GM21529 (cell line): ENCODE measurements at regions not wholly inside any gene's neighbourhood (a gene's known extent, or its start where the extent isn't known, plus 50 kb on each side); places are given as distances from the start of the nearest gene placed in this dataset.
A peak's percentile ranks its signal among the peaks of the same experiment; 100 is the strongest.

Experiments
- ATAC-seq: cut with Tn5 transposase; IDR thresholded peaks from one replicate; pipeline ENCODE4 v1.9.1; 2021; ENCODE audit not compliant: unreplicated experiment

GRCh38 chr11:13868710-13869397 is 93.7 kb upstream of the SPON1 start:
- no peak for ATAC-seq

- no peak for ATAC-seq
These were observed 93.1 kb upstream of the SPON1 start for GRCh38 chr11:13869398-13869886.

DNA sequence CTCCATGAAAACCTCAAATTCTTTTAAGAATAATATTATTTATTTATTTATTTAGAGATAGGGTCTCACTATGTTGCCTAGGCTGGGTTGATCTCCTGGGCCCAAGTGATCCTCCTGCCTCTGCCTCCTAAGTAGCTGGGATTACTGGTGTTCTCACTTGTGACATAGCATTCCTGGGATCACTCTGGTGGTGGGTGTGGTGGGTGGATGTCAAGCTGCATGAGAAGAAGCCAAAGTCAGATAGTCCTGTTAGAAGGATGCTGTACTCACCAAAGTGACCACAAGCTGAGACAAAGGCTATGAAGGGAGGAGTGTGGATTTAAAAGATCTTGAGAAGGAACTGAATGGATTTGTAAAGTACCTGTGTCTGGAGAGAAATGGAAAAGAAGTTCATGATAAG is 87.9 kb upstream of the SPON1 start:
- ATAC-seq: no peak

- ATAC-seq: no peak
These were observed 86.9 kb upstream of the SPON1 start for GRCh38 chr11:13875643-13876042.

GRCh38 chr11:13876423-13876822 is 86.1 kb upstream of the SPON1 start:
- no peak for ATAC-seq

DNA sequence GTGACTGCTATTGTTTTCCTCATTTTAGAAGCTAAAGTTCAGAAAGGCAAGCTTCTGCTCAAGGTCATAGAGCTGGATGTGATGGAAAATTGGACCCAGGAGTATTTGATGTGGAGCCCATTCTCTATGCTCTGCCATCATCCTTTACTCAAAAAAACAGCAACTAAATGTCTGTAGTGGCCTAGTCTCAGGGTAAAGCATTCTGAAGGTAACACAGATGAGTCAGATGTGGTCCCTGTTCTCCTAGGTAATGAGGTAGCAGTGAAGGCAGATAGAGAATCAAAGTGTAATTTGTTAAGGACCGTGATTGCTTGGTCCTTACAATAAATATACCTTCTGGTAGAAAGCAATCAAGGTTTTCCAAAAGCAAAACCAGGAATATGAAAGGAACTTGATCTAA is 84.4 kb upstream of the SPON1 start:
- ATAC-seq: no peak

GRCh38 chr11:13880634-13881033 is 81.9 kb upstream of the SPON1 start:
- ATAC-seq: no peak

DNA sequence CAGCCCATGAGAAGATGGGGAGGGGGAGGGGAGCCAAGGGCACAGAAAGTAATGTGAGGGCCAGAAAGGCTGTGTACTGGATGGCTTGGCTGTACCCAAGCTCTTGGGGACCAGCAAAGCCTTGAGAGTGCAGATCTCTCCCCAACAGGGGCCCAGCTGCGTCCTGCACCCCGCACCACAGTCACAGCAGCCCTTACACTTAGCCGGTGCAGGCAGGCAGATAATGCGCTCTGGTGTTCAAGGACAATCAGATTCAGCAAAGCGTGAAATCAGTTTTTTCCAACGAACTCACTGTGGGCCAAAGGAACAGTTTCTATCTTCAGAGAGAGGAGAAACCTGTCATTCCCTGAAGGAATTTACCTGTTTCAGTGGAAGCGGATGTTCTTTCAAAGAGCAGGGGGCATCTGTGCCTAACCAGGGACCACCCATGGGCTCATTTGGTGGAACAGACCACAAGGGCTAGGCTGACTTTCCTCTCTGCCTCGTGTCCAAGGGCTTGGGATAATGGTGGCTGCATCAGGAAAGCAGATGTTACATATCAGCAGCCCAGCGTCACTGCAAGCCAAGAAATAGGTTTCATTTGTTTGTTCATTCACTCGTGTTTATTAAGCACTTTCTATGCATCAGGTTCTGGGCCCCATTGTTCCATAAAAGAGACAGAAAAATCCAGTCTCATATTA is 81.2 kb upstream of the SPON1 start:
- ATAC-seq: no peak

DNA sequence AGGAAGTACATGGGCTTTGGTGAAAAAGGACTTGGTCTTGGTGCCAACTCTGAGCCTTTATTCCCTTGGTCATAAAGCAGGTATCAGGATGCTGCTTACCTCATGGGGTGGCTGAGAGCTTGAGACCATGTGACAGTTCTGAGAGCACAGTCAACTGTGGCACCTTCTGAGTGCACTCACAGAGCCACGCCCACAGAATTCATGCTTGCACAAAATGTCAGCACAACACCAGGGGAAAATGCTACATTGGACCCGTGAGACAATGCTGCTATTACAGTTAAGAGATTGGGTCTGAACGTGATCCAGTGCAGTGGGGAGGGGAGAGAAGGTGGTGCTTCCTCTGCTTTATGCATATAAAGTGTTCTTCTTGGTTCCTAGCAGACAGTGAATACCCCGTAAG is 79.5 kb upstream of the SPON1 start:
- ATAC-seq: peak; percentile 79

- ATAC-seq: no peak
These were observed 78.9 kb upstream of the SPON1 start for GRCh38 chr11:13883589-13883988.

GRCh38 chr11:13884158-13884799 is 78.2 kb upstream of the SPON1 start:
- no peak for ATAC-seq

- no peak for ATAC-seq
These were observed 77.4 kb upstream of the SPON1 start for GRCh38 chr11:13885083-13885482.

DNA sequence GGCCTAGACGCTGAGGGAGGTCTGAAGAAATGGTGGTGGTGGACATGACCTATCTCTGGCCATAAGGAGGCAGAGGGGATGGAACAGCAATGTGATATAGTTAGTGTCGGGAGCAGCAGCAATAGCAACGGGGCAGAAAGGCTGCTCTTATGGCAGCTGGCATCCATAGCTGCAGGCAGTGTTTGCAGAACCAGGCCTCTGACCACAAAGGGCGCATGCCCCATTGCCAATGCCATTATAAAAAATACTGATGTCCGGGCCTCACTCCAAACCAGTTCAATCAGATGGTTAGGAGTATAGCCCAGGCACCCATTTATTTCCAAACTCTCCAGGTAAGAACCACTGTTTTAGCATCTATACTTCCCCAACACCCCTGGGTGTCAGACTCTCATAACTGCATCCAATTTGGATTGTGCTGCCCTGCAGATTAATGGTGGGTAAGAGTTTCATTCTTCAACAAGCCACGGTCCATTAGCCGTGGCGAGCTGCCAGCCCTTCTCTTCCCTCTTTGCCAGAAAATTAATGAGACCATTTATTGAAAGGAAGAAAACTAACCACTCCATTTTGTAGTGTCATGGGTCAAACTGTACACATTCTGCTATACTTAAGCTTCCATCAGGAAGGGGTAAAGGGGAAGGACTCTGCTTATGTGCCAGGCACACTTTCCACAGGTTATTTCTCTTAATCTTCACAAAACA is 72.8 kb upstream of the SPON1 start:
- no peak for ATAC-seq

- no peak for ATAC-seq
These were observed 70.6 kb upstream of the SPON1 start for GRCh38 chr11:13891911-13892310.

DNA sequence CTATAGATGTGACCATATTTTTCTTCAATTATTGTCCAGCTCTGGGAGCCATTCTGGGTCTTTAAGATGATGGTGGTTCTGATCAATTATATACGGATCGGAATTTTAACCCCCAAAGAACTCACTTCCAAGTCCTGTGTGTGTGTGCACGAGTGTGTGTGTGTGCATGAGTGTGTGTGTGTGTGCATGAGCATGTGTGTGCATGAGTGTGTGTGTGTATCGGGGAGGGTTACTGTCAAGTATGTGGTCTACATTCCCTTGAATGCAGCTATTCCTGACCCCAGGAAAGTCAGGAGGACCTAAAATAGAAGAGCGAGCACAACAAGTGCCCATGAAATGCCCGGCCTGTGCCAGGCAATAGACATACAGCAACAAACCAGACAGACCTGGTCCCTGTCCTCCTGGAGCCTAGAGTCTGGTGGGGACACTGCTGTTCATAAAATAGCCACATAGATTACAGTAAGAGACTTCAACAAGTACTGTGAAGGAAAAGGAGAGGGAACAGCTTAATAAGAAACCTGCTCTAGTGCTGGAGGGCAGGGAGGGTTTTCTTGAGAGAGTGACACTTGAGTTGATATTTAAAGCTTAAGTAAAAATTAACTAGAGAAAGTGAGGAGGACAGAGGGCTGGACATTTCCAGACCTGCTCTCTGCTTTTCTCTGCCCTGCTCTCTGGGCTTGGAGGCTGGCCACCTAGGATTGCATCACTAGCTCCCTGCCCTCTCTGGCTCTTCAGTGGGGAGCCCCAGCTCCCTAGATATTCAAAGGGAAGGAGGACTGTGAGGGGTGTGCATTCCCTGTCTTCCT is 66.1 kb upstream of the SPON1 start:
- no peak for ATAC-seq

- ATAC-seq: no peak
These were observed 65.6 kb upstream of the SPON1 start for GRCh38 chr11:13896981-13897353.

DNA sequence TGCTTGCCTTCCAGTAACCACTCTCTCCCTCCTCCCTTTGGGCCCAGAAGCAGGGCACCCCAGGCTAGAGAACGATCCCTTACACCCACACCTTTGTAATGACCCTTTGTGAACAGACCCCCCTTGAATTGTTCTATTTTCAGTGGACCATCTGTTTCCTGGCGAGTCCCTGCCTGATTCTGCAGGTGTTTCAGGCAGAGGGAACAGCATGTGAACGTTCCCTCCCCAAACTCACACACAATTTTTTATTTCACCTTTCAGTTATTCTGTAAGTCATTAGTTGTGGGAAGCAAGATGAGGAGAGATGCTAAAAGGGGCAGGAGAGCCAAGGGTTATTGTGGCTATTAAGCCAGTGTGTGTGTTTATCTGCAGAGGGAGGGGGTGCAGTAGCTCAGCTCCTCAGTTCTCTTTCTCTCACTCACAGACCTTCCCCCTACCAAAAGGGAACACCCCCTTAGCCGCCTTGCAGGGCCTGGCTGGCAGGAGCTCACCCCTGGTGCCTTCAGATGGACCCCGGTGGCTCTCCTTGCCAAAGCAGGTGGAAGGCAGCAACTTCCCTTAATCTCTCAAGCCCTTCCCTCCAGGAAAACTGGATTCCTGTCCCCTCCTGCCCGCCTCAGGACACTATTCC is 64.8 kb upstream of the SPON1 start:
- no peak for ATAC-seq

- no peak for ATAC-seq
These were observed 62.9 kb upstream of the SPON1 start for GRCh38 chr11:13899603-13900002.

- no peak for ATAC-seq
These were observed 60.0 kb upstream of the SPON1 start for GRCh38 chr11:13902523-13902922.

DNA sequence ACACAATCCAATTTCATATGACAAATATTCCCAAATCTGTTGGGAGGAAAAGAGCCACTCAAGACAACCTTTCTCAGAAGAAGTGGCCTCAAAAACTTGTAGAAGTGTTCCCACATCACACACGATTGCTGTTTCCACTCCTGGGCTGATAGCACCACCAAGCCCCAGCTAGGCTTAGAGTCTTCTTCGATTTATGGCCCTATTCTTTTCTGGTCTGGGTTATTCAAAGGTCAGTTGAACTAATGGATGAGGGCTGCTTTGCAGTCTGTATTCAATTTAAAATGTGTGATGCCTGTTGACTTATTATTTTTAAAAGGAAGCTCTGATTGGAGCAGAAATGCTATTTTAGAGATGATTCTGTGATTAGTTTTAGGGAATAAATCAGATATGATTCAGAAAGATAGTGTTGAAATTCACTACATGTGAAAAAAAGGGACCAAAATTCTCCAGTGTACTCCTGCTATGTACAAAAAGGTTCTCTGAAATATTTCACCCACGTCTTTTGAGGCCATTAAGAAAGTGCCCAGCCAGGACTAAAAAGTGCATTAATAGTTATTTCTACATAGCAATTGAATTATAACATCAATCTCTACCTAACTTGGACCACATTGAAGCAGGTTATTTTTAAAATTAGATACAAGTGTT is 57.3 kb upstream of the SPON1 start:
- ATAC-seq: no peak
